NCI-H1436 (cell line): ENCODE measurements at regions not wholly inside any gene's neighbourhood (a gene's known extent, or its start where the extent isn't known, plus 50 kb on each side); places are given as distances from the start of the nearest gene placed in this dataset.

Experiments used
- DNase-seq: peaks from one replicate; lab custom pipeline; 2025; lab: John Stamatoyannopoulos, UW

DNA sequence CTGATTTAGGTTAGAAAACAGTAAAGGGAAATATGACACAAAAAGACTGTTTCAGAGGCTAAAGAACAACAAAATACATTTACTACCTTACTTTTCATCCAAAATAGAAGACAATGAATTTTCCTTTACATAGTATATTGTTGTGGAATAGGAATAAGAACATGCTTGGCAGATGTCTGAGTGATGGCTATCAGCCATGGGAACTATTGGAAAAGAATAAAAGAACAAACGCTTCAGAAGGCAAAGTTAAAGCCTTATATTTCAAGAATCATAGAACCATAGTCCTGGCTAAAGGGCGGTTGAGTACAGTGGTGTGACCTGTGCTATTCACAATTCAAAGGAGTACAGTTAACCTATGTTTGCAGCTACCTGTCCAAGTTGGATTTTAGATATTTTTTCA, 73.9 kb upstream of the NRXN1 start:
- DNase-seq: no peak

DNA sequence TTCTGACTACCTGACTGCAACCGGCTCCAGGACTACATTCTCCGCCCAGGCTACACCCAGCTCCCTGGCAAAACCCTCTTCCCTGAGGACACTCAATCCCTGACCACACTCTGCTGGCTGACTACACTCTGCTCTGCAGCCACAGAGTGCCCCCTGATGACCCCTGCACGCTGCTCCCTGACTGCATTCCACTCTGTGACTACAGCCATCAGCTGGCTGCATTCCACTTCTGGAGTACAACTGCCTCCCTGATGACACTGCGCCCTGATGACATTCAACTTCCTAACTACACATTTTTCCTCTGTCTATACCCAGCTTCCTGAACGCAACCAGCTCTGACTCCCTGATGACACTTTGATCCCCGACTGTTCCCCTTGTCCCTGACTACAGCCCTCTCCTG, 71.3 kb upstream of the NRXN1 start:
- no peak for DNase-seq

DNA sequence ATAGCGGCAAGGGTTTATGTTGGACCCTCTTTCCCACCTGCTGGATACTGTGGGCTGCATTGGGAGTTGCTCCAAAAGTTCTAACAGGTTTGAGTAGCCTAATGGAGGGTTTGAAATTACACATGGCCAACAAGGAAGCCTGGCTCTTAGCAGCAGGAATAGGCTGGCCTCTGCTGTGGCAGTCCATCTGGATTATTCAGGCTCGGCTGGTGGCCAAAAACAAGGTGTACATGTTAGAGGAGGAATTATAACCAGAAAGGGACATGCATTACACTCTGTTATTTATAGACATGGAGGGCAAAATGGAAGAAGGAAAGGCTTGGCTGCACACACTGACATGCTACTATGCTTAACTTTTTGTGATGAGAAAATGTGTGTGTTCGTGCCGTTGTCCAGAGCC, 61.1 kb upstream of the NRXN1 start:
- DNase-seq: no peak

DNA sequence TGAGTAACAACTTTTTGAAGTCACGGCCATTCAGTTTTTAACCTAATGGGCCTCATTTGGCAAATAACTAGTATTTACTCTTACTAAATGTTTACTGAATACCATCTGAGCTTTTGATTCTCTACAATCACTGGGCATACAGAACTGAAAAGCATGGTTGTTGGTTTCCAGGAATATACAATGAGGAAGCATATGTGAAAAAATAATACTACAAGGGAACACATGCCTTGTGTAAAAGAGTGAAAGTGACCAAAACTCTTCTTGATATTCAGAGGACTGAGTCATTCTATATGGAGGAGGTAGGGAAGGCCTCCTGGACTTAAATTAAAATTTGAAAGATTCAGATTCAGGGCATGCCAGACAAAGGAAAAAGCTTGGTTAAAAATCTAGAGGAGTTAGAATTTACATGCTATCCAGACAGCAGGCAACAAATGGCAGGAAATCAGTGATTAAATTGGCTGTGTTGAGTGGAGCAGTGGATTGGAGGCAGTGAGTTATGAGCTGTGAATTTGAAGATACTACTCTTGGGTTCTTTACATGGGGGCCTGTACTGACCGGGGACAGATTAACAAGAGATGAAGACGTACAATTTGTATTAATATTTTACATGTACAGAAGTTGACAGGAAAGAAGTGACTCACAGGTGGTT, 53.6 kb upstream of the NRXN1 start:
- DNase-seq: no peak

DNA sequence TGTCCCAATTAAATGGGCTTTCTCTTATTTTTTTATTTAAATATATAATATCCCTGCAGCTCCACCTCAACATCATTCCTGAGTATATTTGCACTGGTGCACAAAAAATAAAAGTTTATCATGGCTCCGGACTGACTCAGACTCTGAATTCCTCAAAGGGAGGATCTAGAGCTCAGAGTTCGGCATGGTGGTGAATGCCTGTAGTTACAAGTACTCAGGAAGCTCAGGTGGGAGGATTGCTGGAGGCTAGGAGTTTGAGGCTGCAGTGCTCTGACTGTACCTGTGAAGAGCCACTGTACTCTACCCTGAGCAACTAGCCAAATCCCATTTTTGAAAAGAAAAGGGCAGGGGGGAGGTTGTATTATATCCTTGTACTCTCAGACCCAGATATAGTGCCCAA, 52.8 kb upstream of the NRXN1 start:
- DNase-seq: no peak
